A673 (cell line): ENCODE measurements at regions not wholly inside any gene's neighbourhood (a gene's known extent, or its start where the extent isn't known, plus 50 kb on each side); places are given as distances from the start of the nearest gene placed in this dataset.

Experiments
- BruUV-seq: library from RNA; stranded (reverse); fragments of 400-500 nt; replicated peaks from 2 replicates; lab custom pipeline; 2021; lab: Mats Ljungman, UMichigan
- CTCF ChIA-PET: fragments of 300-600 bp; sonication (Branson Sonifier 250); formaldehyde crosslinking; loops from one replicate; lab custom pipeline; 2022; ENCODE audit warnings: antibody characterized with exemption; lab: Charles Lee
- POLR2A ChIA-PET: fragments of 300-600 bp; sonication (Branson Sonifier 250); formaldehyde crosslinking; loops from one replicate; lab custom pipeline; 2022; ENCODE audit warnings: antibody characterized with exemption; ENCODE audit not compliant: low non-redundant PET; lab: Charles Lee
- DNase-seq: peaks from one replicate; pipeline ENCODE4 v3.0.0-alpha.2; 2015; ENCODE audit warnings: low spot score
- H3K27ac ChIP-seq: fragments of 200-600 bp; sonication (generic); 2 replicates; pipeline ENCODE4 v1.5.1; 2016; ENCODE audit warnings: mixed run types, low read depth, mild to moderate bottlenecking, mixed read lengths, antibody characterized with exemption, low read length; ENCODE audit not compliant: poor library complexity, severe bottlenecking
- H3K27me3 ChIP-seq: fragments of 200-600 bp; sonication (generic); replicated peaks from 2 replicates; pipeline ENCODE4 v1.6.1; 2017; ENCODE audit warnings: mixed run types, low read depth, mild to moderate bottlenecking, mixed read lengths, antibody characterized with exemption, low read length; ENCODE audit not compliant: insufficient read depth, poor library complexity
- H3K36me3 ChIP-seq: fragments of 200-600 bp; sonication (generic); 2 replicates; pipeline ENCODE4 v1.6.1; 2016; ENCODE audit warnings: mixed run types, mild to moderate bottlenecking, mixed read lengths, antibody characterized with exemption, low read length; ENCODE audit not compliant: insufficient read depth, poor library complexity, severe bottlenecking
- H3K4me1 ChIP-seq: fragments of 200-600 bp; sonication (generic); 2 replicates; pipeline ENCODE4 v1.6.1; 2017; ENCODE audit warnings: mixed run types, mild to moderate bottlenecking, mixed read lengths, antibody characterized with exemption, low read length; ENCODE audit not compliant: insufficient read depth, poor library complexity, severe bottlenecking
- H3K4me3 ChIP-seq: fragments of 200-600 bp; sonication (generic); 2 replicates; pipeline ENCODE4 v1.5.1; 2016; ENCODE audit warnings: low read depth, mixed run types, mild to moderate bottlenecking, mixed read lengths, low read length; ENCODE audit not compliant: poor library complexity, severe bottlenecking
- H3K9me3 ChIP-seq: fragments of 200-600 bp; sonication (generic); 2 replicates; pipeline ENCODE4 v1.6.1; 2016; ENCODE audit warnings: mixed run types, low read depth, mild to moderate bottlenecking, mixed read lengths, antibody characterized with exemption, low read length; ENCODE audit not compliant: poor library complexity, severe bottlenecking
- EZH2 ChIP-seq: fragments of 200-600 bp; sonication (generic); IDR thresholded peaks from 2 replicates; pipeline ENCODE4 v1.6.1; 2017; ENCODE audit warnings: borderline replicate concordance, low read depth, mild to moderate bottlenecking, mixed read lengths, antibody characterized with exemption, low read length; ENCODE audit not compliant: poor library complexity, severe bottlenecking
- intact Hi-C: fragments of 100-400 bp; cut with micrococcal nuclease; formaldehyde crosslinking; loops from one replicate; pipeline ENCODE4 v1.10.0; 2022; ENCODE audit not compliant: unreplicated experiment
- TF ChIP-seq, protein P1 (sequence below): fragments of 300-800, 200-600 bp; sonication (generic); conservative IDR thresholded peaks from 2 replicates; pipeline ENCODE4 v1.5.1; 2017; ENCODE audit warnings: low read depth, mild to moderate bottlenecking, antibody characterized with exemption, low read length, moderate library complexity, mixed read lengths

DNA sequence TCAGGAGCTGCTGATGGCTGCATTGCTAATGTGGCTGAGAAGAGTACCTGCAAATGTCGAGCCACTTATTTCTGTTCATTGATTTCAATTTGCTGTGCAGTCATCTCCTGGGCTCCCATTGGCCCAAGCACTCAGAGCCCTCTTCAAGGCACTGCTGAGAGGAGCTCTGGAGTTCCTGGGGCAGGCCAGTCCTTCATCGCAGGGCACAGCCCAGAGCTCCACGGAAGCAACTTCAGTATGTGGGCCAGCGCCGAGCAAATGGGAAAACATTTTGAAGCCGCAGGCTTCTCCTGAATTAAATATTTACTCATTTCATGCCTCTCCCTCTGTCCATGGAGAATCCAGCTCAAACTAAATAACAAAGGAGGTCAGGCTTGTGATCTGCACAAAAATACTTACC is 383.3 kb downstream of the BCOR start:
- H3K27ac ChIP-seq = no peak overlapping the region
- no peaks in the 10 kb centered on the region for H3K9me3 ChIP-seq
- DNase-seq = no peak
- H3K4me1 ChIP-seq = no peaks in the 10 kb centered on the region
- ChIA-PET CTCF (no interaction called here), POLR2A (no interaction called here)
- H3K4me3 ChIP-seq = no peak overlapping the region
- H3K27me3 ChIP-seq = no peaks in the 10 kb centered on the region
- H3K36me3 ChIP-seq = no peaks in the 10 kb centered on the region
- no TSS peak for BruUV-seq
- intact Hi-C loops = no loop called here
- no peak for TF ChIP-seq EZH2
- TF ChIP-seq, protein P1, sequence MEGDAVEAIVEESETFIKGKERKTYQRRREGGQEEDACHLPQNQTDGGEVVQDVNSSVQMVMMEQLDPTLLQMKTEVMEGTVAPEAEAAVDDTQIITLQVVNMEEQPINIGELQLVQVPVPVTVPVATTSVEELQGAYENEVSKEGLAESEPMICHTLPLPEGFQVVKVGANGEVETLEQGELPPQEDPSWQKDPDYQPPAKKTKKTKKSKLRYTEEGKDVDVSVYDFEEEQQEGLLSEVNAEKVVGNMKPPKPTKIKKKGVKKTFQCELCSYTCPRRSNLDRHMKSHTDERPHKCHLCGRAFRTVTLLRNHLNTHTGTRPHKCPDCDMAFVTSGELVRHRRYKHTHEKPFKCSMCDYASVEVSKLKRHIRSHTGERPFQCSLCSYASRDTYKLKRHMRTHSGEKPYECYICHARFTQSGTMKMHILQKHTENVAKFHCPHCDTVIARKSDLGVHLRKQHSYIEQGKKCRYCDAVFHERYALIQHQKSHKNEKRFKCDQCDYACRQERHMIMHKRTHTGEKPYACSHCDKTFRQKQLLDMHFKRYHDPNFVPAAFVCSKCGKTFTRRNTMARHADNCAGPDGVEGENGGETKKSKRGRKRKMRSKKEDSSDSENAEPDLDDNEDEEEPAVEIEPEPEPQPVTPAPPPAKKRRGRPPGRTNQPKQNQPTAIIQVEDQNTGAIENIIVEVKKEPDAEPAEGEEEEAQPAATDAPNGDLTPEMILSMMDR = no peak

DNA sequence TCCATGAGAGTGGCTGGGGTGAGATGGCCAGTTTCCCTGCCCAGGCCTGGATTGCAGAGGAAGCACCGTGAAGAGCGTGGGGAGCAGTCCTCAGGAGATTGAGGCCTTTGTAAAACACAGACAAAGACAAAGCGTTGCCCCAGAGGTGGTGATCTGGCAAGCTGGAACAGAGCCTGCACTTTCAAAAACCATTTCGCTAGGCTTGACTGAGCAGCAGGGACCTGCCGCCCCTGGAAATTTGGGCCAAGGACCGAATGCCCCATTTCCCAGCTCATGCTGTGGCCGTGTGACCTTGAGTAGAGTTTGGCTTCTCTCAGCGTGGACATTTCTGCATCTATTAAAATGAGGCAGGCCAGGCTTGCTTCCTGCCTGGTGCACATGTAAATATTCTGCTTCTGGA is 381.4 kb downstream of the BCOR start:
- no peak overlapping the region for H3K4me3 ChIP-seq
- H3K9me3 ChIP-seq = no peaks in the 10 kb centered on the region
- TF ChIP-seq, protein P1 = no peak
- TF ChIP-seq EZH2 = no peak
- ChIA-PET POLR2A (no interaction called here), CTCF (no interaction called here)
- no peaks in the 10 kb centered on the region for H3K36me3 ChIP-seq
- no peaks in the 10 kb centered on the region for H3K4me1 ChIP-seq
- no peaks in the 10 kb centered on the region for H3K27me3 ChIP-seq
- no peak overlapping the region for H3K27ac ChIP-seq
- intact Hi-C loops = no loop called here
- BruUV-seq = no TSS peak
- DNase-seq = no peak

DNA sequence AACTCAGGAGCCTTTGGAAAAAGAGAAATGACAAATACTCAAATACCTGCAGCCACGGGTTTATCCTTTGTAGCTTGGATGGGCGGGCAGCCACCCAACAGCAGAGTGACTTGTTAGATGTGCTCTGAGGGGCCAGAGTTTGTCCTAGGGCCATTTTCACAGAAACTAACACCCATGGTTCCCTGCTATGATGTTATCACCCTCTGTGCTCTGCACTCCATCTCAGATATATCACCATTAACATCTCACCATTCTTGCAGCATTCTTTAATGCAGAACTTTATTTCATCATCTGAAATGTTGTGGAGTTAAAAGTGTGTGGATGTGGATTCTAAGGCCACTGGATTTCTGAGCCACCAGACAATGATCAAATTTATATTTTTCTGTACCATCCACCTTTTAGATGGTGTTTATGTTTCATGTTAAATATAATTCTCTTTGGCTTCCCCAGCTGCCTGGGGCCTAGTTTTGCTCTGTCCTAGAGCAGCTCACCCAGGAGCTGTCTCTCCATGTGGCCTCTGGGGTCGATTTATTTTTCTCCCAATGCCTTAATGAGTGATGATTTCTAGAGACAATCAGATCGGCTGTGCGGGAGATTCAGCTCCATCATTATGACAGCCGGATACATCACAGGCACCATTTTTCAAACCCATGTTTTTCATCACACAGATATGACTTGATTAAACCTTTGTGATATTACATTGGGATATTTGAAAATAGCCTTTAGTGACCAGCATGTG is 380.8 kb downstream of the BCOR start:
- Histone ChIP-seq H3K27me3 (no peaks in the 10 kb centered on the region), H3K27ac (no peak overlapping the region), H3K4me3 (no peak overlapping the region), H3K4me1 (no peaks in the 10 kb centered on the region), H3K9me3 (no peaks in the 10 kb centered on the region), H3K36me3 (no peaks in the 10 kb centered on the region)
- no TSS peak for BruUV-seq
- CTCF ChIA-PET = interaction anchor here (0.5 kb wide), 1 partner anchor 557 kb away, joined by 7 read pairs; no protein-coding TSS in a partner anchor
- no peak for DNase-seq
- intact Hi-C loops = no loop called here
- POLR2A ChIA-PET = no interaction called here
- no peak for TF ChIP-seq EZH2
- TF ChIP-seq, protein P1 = no peak
